ENCODE measurements at regions not wholly inside any gene's neighbourhood (a gene's known extent, or its start where the extent isn't known, plus 50 kb on each side); places are given as distances from the start of the nearest gene placed in this dataset.
"Not testable (repeated sequence)": the region's sequence is repeated elsewhere in the genome, so short reads cannot be mapped to it uniquely, and the experiment has no call there.

GRCh38 chr14:103231376-103232019, 102.5 kb upstream of the EIF5 start:
- TF ChIP-seq CTCF (IDR thresholded peaks at IDR 0.05; ENCODE audit: low read depth, low read length, missing control alignments), result no peak
- no peak overlapping the region for H3K4me3 ChIP-seq (replicated peaks; ENCODE audit: low read depth, low read length)
- DNase-seq (ENCODE audit: extremely low read depth, low read depth), result no peak

- no peak overlapping the region for H3K4me3 ChIP-seq (replicated peaks; ENCODE audit: low read depth, low read length)
- no peak for DNase-seq (ENCODE audit: extremely low read depth, low read depth)
- no peak for TF ChIP-seq CTCF (IDR thresholded peaks at IDR 0.05; ENCODE audit: low read depth, low read length, missing control alignments)
These were observed 101.8 kb upstream of the EIF5 start for GRCh38 chr14:103232031-103232808.

GRCh38 chr14:103232831-103233319, 101.2 kb upstream of the EIF5 start:
- no peak for TF ChIP-seq CTCF (IDR thresholded peaks at IDR 0.05; ENCODE audit: low read depth, low read length, missing control alignments)
- DNase-seq (ENCODE audit: extremely low read depth, low read depth), result no peak
- H3K4me3 ChIP-seq (replicated peaks; ENCODE audit: low read depth, low read length), result no peak overlapping the region

- TF ChIP-seq CTCF (IDR thresholded peaks at IDR 0.05; ENCODE audit: low read depth, low read length, missing control alignments), result no peak
- H3K4me3 ChIP-seq (replicated peaks; ENCODE audit: low read depth, low read length), result no peak overlapping the region
- no peak for DNase-seq (ENCODE audit: extremely low read depth, low read depth)
These were observed 100.7 kb upstream of the EIF5 start for GRCh38 chr14:103233328-103233727.

GRCh38 chr14:103234826-103235225, 99.2 kb upstream of the EIF5 start:
- not testable (repeated sequence) for DNase-seq (ENCODE audit: extremely low read depth, low read depth); H3K4me3 ChIP-seq (replicated peaks; ENCODE audit: low read depth, low read length)

GRCh38 chr14:103235506-103235905, 98.5 kb upstream of the EIF5 start:
- not testable (repeated sequence) for H3K4me3 ChIP-seq (replicated peaks; ENCODE audit: low read depth, low read length); DNase-seq (ENCODE audit: extremely low read depth, low read depth)

- no peak for DNase-seq (ENCODE audit: extremely low read depth, low read depth)
- H3K4me3 ChIP-seq (replicated peaks; ENCODE audit: low read depth, low read length), result no peak overlapping the region
- TF ChIP-seq CTCF (IDR thresholded peaks at IDR 0.05; ENCODE audit: low read depth, low read length, missing control alignments), result no peak
These were observed 94.3 kb upstream of the EIF5 start for GRCh38 chr14:103239751-103240150.

All from HFF-Myc (cell line).